ENCODE measurements at regions not wholly inside any gene's neighbourhood (a gene's known extent, or its start where the extent isn't known, plus 50 kb on each side); places are given as distances from the start of the nearest gene placed in this dataset.

GRCh38 chr10:10881117-10881813 lies 136.4 kb upstream of the CELF2 start:
- DNase-seq (ENCODE audit: low read depth in 2 of 3, low spot score in 1 of 3) = no peak

DNA sequence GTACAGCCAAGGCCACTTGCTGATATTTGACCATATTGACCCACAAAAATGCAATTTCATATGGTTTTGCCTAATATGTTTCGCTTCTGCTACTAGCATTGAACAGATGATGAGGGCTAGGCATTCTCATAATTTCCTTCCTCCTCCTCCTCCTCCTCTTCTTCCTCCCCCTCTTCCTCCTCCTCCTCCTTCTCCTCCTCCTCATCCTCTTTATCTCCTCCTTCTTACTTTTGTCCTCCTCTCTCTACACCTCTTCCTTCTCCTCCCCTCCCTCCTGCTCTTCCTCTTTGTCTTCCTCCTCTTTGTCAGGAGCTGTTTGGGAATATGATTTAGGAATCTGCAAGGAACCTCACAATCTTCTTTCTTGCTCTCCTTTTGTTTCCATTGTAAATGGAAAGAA lies 133.9 kb upstream of the CELF2 start:
- no peak for DNase-seq (ENCODE audit: low read depth in 2 of 3, low spot score in 1 of 3)

DNA sequence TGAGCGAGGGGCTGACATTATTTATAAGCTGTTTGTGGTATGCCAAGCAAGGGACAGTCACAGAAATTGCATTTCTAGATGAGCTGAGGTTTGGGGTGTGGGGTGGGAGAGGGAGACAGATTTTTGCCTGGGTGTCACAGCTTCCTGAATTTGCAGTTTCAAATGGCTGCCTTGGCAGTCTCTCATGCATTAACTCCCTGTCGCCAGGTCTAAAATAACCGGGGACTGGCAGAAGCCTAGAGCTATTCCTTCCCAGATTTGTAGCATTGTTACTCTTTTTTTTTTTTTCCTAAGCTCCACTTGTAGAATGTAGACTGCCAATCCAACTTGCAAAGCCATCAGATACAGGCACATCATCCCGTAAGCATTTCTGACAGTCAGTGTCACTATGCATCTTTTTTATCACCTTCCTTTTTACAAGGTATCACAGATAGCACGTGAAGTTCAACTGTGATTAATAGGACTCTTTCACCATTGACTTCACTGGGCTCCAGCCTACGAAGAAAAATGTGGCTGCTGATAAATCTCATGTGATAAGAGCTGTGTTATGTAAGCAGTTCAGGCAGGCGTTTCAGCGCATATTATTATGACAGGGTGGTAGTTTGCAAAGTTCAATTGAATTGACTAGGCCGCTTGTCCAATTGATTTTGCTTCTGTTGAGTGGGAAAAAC lies 130.7 kb upstream of the CELF2 start:
- DNase-seq (ENCODE audit: low read depth in 2 of 3, low spot score in 1 of 3) = no peak

GRCh38 chr10:10891124-10892082 lies 126.3 kb upstream of the CELF2 start:
- no peak for DNase-seq (ENCODE audit: low read depth in 2 of 3, low spot score in 1 of 3)

DNA sequence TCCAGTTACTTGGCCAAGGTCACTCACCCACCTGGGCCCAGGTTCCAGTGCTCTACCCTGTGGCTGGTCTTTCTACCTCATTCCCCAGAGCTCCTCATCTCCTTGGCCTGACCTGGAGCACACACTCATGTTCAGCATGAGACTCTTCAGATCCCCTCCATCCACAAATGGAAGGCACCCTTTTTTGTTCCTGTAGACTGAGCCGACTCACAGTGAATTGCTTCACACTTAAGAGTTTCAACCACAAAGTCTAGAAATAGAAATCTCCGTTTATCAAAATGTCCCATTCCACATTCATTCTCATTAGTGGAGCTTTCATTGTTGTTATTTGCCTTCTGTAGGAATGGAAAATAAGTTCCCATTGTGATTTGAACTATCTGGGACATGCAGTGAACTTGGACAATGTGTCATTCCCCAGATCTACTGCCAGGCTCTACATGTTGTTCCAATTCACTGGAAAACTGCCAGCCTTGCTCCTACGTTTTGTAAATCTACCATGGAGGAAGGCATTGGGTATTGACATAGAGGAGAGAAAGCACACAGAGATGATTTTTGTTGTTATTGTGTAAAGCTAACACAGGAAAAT lies 125.3 kb upstream of the CELF2 start:
- DNase-seq (ENCODE audit: low read depth in 2 of 3, low spot score in 1 of 3) = no peak

- no peak for DNase-seq (ENCODE audit: low read depth in 2 of 3, low spot score in 1 of 3)
Measured at GRCh38 chr10:10897400-10897799, 120.3 kb upstream of the CELF2 start.

DNA sequence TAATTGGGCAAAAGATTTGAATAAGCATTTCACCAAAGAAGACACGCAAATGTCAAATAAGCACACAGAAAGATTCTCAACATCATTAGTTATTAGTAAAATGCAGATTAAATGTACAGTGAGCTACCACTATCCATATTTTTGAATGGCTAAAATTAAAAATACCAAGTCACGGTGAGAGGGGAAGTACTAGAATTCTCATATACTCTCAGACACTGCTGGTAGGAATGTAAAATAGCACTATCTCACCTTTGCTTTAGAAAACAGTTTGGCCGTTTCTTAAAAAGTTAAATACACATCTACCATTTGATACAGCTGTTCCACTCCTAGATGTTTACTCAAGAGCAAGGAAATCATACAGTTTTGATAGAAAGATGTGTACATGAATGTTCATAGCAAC lies 115.8 kb upstream of the CELF2 start:
- no peak for DNase-seq (ENCODE audit: low read depth in 2 of 3, low spot score in 1 of 3)

DNA sequence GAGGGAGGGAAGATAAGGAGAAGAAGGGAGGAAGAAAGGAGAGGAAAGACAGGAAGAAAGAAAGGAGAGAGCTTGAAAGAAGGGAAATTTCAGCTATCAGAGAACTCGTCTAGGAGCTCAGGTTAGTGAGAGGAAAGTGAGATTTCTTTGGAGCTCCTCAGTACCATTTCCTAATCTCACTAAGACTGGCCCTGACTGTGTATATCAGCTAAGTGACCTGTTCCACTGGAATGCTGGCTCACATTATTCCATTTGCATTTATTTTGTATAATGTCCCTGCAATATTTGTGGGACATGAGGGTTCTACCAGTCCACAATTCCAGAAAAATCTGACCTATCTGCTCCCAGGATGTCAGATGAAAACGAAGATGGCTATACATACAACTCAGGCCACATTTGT lies 114.7 kb upstream of the CELF2 start:
- no peak for DNase-seq (ENCODE audit: low read depth in 2 of 3, low spot score in 1 of 3)

DNA sequence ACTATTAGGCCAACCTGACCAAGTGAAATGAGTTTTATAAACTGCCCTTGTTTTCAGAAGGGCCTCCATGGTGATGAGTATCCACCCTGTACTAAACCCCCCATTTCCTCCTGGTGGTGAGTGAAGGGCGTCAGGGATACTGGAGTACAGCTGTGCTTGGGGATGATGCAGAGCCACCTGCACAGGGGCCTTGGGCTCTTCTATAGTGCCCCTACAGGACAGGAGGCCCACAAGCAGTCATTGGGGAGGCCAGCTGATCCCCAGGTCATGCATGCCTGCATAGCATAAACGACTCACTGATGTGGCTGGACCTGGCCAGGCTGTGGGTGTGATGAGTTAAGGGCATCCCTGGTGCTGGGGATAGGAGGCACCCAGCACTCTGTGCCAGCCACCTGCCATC lies 114.1 kb upstream of the CELF2 start:
- DNase-seq (ENCODE audit: low read depth in 2 of 3, low spot score in 1 of 3) = no peak

GRCh38 chr10:10910634-10911033 lies 107.0 kb upstream of the CELF2 start:
- DNase-seq (ENCODE audit: low read depth in 2 of 3, low spot score in 1 of 3) = no peak

- DNase-seq (ENCODE audit: low read depth in 2 of 3, low spot score in 1 of 3) = no peak
Measured at GRCh38 chr10:10911035-10911434, 106.6 kb upstream of the CELF2 start.

DNA sequence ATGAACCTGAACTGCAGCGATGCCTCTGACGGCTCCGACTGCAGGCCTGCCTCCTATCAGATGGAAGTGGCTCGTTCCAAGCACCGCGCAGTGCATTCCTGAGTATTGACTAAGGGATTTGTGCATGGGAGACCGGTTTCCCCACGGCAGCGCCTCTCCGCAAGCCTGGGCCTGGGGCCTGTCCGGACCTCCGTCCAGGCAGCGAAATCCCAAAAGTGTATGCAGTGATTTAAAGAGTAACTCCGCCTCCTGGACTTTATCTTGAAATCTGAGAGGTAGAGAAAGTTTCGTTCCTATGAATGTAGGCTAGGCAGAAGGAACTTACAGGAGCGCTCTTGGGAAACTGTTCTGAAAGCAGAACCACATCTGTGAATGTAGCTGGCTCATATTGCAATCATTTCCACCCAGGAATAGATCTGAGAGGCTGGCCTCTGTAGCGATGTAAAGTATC lies 106.2 kb upstream of the CELF2 start:
- no peak for DNase-seq (ENCODE audit: low read depth in 2 of 3, low spot score in 1 of 3)

GRCh38 chr10:10914144-10914543 lies 103.5 kb upstream of the CELF2 start:
- DNase-seq (ENCODE audit: low read depth in 2 of 3, low spot score in 1 of 3) = no peak

DNA sequence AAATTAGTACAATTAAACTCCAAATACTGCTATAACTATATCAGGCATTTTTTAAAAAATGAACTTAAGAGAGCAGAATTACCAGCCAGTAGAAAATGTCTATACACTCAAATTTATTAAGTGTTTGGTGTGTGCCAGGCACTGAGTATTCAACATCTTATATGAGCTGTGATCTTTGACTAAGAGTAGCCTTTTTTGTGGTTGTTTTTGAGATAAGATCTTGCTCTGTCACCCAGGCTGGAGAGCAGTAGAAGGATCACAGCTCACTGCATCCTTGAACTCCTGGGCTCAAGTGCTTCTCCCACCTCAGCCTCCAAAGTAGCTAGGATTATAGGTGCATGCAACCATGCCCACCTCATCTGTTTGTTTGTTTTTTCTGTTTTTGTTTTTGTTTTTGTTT lies 102.5 kb upstream of the CELF2 start:
- DNase-seq (ENCODE audit: low read depth in 2 of 3, low spot score in 1 of 3) = no peak

GRCh38 chr10:10917031-10917430 lies 100.6 kb upstream of the CELF2 start:
- no peak for DNase-seq (ENCODE audit: low read depth in 2 of 3, low spot score in 1 of 3)

DNA sequence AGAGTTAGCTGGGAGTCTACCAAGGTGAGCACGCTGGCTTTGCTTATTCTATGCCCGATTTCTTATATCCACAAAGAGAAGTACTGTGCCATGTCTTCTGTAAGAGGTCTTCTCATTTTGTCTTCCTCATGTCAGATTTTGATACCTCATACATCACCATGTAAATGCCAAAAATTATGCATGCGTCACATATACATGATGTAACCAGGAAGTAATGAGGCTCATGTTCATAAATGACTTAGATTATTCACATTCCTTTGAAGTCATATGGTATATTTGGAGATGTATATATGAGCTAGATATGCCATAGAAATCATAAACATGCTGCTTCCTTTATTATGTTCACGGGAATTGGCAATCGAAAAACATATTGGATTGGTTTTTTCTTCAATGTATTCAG lies 97.7 kb upstream of the CELF2 start:
- no peak for DNase-seq (ENCODE audit: low read depth in 2 of 3, low spot score in 1 of 3)

- no peak for DNase-seq (ENCODE audit: low read depth in 2 of 3, low spot score in 1 of 3)
Measured at GRCh38 chr10:10921826-10922461, 95.7 kb upstream of the CELF2 start.

- no peak for DNase-seq (ENCODE audit: low read depth in 2 of 3, low spot score in 1 of 3)
Measured at GRCh38 chr10:10923029-10923651, 94.5 kb upstream of the CELF2 start.

DNA sequence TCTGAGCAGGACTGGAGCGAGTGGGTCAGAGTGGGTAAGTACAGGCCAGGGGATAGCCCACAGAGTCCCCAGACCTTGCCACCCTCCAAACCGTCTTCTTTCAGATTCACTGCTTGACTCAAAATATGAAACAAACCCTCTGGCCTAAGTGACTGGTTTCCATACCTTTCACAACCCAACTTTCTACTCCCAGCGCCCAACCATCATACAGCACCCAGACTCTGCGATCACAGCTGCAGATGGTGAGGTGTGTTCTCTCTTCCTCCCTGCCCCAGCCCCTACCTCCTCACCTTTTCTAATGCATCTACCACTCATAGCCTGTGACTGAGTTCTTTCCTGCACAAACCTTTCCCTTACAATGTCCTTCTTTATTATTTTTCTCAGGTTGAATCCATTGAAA lies 92.0 kb upstream of the CELF2 start:
- DNase-seq (ENCODE audit: low read depth in 2 of 3, low spot score in 1 of 3) = no peak

- DNase-seq (ENCODE audit: low read depth in 2 of 3, low spot score in 1 of 3) = no peak
Measured at GRCh38 chr10:10927608-10928007, 90.1 kb upstream of the CELF2 start.

Data from stimulated activated CD4-positive, alpha-beta T cell treated with anti-CD3 and anti-CD28 coated beads, Interleukin-12 subunit alpha, Interleukin-12 subunit beta, amount 100 ng/mL, for 48 hours (primary cell).